GM12891 (cell line): ENCODE measurements at regions not wholly inside any gene's neighbourhood (a gene's known extent, or its start where the extent isn't known, plus 50 kb on each side); places are given as distances from the start of the nearest gene placed in this dataset.

Experiments used
- PAX5 ChIP-seq: IDR thresholded peaks from 2 replicates; pipeline ENCODE4 v1.6.1; 2011; ENCODE audit warnings: low read length, moderate library complexity, mild to moderate bottlenecking; ENCODE audit not compliant: insufficient read depth, severe bottlenecking
- POLR2A ChIP-seq: IDR thresholded peaks from 2 replicates; pipeline ENCODE4 v1.6.1; 2011; ENCODE audit warnings: low read depth, low read length, control low read depth
- POLR2AphosphoS5 ChIP-seq: IDR thresholded peaks from 2 replicates; pipeline ENCODE4 v1.6.1; 2011; ENCODE audit warnings: low read depth, low read length, control low read depth
- POU2F2 ChIP-seq: IDR thresholded peaks from 2 replicates; pipeline ENCODE4 v1.6.1; 2011; ENCODE audit warnings: low read depth, mild to moderate bottlenecking, control low read depth, low read length, moderate library complexity
- SPI1 ChIP-seq: IDR thresholded peaks from 2 replicates; pipeline ENCODE4 v1.6.1; 2011; ENCODE audit warnings: low read depth, low read length, control low read depth
- TAF1 ChIP-seq: IDR thresholded peaks from 2 replicates; pipeline ENCODE4 v1.6.1; 2011; ENCODE audit warnings: low read depth, low read length, control low read depth

DNA sequence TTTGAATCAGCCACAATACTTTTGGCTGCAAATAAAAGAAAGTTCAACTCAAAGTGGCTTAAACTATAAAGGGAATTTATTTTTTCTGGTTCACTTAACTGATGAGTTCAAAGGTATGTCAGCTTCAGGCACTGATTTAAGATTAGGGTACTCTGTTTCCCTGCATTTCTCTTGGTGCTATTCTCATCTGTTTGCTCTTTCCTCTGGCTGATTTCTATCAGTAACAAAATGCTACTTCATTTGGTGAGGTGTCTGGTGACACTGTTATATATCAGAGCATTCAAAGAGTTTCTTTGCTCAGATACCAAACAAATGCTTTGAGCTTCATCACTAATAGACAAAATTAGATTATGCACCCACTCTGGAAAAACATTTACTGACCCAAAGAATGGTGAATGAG, 65.9 kb upstream of the HTR4 start:
- TF ChIP-seq POLR2AphosphoS5: no peak
- TF ChIP-seq SPI1: no peak
- no peak for TF ChIP-seq POLR2A
- no peak for TF ChIP-seq TAF1
- TF ChIP-seq PAX5: no peak
- TF ChIP-seq POU2F2: no peak
